H54 (cell line): ENCODE measurements at regions not wholly inside any gene's neighbourhood (a gene's known extent, or its start where the extent isn't known, plus 50 kb on each side); places are given as distances from the start of the nearest gene placed in this dataset.
"Not testable (repeated sequence)": the region's sequence is repeated elsewhere in the genome, so short reads cannot be mapped to it uniquely, and the experiment has no call there.

Experiments used
- DNase-seq: peaks from one replicate; pipeline ENCODE4 v3.0.0; 2011; ENCODE audit warnings: low spot score, mixed read lengths; ENCODE audit not compliant: insufficient read length
- FAIRE-seq: peaks from 3 replicates; lab custom pipeline; 2011; peaks lifted over from hg19 to GRCh38; lab: Jason Lieb, UNC
- POLR2A ChIP-seq: IDR thresholded peaks from 2 replicates; pipeline ENCODE4 v1.6.1; 2011; ENCODE audit warnings: low read depth, mild to moderate bottlenecking, low read length

- no peak for DNase-seq
- FAIRE-seq, result no peak
- no peak for TF ChIP-seq POLR2A
Measured at GRCh38 chr5:71924325-71924724, 182.9 kb upstream of the MAP1B start.

GRCh38 chr5:71924980-71925379 is 182.3 kb upstream of the MAP1B start:
- no peak for DNase-seq

DNA sequence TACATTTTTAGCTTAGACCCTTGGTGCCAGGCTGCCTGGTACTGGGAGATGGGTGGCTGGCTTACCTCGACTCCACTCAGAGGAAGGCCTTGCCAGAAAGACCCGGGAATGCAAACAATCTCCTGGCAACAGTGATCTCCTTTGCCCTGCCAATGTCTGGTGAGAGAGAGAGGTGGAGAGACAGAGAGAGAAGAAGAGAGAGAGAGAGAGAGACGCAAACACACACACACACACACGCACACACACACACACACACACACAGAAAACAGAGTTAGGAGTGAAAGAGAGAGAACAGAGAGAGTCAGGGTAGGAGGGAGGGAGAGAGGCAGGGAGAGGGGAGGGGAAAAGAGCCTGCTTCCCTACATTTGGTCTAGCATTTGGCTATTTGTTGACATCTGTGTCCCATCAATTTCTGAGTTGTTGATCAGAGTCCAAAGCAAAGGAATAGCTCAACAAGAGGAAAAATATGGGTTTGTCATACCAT is 181.6 kb upstream of the MAP1B start:
- DNase-seq (no peak), FAIRE-seq (no peak)
- TF ChIP-seq POLR2A, result no peak

More at GRCh38 chr5:71924980-71925379, 182.3 kb upstream of the MAP1B start:
- FAIRE-seq, result peak; percentile 33
- TF ChIP-seq POLR2A, result no peak

DNA sequence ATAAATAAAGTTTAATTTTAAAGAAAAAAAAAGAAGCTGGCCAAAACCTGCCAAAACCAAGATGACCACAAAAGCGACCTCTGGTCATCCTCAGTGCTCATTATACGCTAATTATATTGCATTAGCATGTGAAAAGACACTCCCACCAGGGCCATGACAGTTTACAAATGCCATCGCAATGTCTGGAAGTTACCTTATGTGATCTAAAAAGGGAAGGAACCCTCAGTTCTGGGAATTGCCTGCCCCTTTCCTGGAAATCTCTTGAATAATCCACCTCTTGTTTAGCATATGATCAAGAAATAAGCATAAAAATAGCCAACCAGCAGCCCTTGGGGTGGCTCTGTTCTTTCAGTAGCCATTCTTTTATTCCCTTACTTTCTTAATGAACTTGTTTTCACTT is 178.3 kb upstream of the MAP1B start:
- no peak for DNase-seq
- FAIRE-seq, result no peak
- TF ChIP-seq POLR2A, result no peak

- DNase-seq, FAIRE-seq: not testable (repeated sequence)
Measured at GRCh38 chr5:71930554-71930953, 176.7 kb upstream of the MAP1B start.

DNA sequence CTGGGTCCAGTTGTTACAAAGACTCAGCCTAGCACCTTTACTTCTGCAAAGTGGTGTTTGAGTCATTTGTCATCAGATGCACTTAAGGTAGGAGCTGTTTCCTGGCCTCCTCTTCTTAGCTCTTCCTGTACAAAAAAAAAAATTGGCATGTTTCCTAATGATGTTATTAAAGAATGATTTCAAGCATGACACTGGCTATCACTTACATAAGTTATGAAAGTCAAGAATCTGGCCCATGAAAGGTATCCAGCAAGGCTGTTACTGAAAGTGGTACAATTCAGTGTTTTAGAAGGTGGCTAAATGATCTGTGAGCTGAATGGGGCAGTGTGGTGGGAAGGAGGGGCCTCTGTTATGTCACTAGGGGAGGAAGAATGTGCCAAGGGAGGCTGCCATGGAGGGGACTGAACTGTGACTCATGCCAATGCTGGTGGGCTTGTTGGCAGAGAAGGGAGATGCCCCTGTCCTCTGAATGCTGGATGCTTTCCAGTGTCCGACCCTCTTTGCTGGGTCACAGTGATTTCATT is 175.1 kb upstream of the MAP1B start:
- no peak for FAIRE-seq
- peak; percentile 11 for DNase-seq
- TF ChIP-seq POLR2A, result no peak

- DNase-seq (peak; percentile 70), FAIRE-seq (peak; percentile 68)
- TF ChIP-seq POLR2A, result no peak
Measured at GRCh38 chr5:71932655-71933338, 174.5 kb upstream of the MAP1B start.

GRCh38 chr5:71934322-71934721 is 173.0 kb upstream of the MAP1B start:
- DNase-seq (no peak), FAIRE-seq (no peak)
- TF ChIP-seq POLR2A, result no peak

GRCh38 chr5:71937921-71938698 is 169.2 kb upstream of the MAP1B start:
- FAIRE-seq (no peak), DNase-seq (no peak)
- no peak for TF ChIP-seq POLR2A

GRCh38 chr5:71938895-71939294 is 168.4 kb upstream of the MAP1B start:
- no peak for TF ChIP-seq POLR2A
- no peak for FAIRE-seq
- no peak for DNase-seq

DNA sequence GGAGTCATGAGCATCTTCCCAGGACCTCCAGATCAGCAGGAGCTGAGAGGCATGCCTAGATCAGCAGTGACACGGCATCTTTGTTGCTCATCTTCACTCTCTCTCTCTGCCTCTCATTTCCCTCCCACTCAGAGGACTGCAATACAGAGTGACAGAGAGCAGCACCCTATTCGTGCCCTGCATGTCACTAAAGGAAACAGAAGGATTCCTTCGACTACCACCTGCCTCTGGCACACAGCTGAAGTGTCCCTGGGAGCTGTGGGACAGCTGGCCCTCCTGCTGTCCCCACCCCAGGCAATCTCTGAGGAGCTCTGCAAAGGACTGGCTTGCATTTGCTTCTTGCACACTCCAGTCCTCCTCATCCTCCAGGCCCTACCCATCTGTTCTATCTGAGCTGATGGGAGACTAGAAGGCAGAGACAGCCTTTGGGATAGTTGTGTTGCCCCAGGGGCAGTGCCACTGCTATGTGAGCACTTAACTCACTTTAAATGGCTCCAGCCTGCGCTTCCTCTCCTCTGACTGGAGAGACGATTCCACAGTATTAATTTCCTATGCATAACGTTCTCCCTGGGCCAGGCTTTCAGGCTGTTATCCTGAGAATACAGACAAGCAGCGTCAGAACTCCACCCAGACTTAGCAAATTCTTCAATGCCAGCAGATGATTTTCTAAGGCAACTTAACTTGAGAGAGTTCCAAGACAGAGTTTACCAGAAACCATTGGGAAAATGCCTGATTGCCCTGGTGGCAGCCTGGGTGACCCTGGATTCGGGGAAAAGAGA is 167.6 kb upstream of the MAP1B start:
- TF ChIP-seq POLR2A, result no peak
- FAIRE-seq (no peak), DNase-seq (no peak)

DNA sequence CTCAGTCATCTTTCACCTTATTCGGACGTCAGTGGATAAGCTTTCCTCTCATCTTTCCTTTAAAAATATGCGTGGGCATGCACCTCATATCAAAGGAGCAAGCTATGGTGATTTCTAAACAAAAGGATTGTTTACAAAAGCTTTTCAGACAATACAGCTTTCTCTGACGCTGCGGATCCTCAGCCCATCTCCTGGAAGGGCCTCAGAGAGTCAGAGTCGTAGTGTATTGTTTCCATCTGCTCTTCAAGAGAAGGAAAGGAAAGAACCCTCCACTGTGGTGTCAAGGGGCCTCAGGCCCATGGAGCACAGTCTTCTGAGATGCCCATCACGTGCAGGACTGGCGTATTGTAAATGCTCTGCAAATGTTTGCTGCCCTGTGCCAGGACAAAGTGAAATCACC is 163.4 kb upstream of the MAP1B start:
- FAIRE-seq (no peak), DNase-seq (no peak)
- TF ChIP-seq POLR2A, result no peak

DNA sequence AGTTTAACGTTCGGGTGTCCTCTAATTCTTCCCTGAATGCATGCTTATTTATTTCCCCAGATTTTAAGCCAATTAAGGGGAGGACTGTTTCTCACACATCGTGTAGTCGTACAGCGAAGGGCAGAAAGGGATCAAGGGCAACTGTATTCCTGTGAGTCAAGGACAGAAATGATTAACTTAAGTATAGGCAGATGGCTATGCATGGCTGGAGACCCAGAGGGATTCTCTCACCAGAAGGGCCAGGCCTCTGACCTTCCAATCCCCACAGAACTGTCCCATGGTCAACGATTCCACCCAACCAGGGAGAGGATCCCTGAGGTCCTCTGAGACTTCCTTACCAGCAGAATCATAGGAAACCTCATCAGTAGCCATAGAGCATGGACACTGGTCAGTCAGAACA is 161.8 kb upstream of the MAP1B start:
- FAIRE-seq (no peak), DNase-seq (no peak)
- no peak for TF ChIP-seq POLR2A
